OCI-LY7 (cell line): ENCODE measurements at regions not wholly inside any gene's neighbourhood (a gene's known extent, or its start where the extent isn't known, plus 50 kb on each side); places are given as distances from the start of the nearest gene placed in this dataset.

Experiments
- BruUV-seq: library from RNA; stranded (reverse); fragments of 400-500 nt; replicated peaks from 2 replicates; lab custom pipeline; 2021; lab: Mats Ljungman, UMichigan
- CTCF ChIA-PET: fragments of 300-600 bp; sonication (Branson Sonifier 250); formaldehyde crosslinking; loops from one replicate; lab custom pipeline; 2022; ENCODE audit warnings: antibody characterized with exemption; ENCODE audit not compliant: unreplicated experiment; lab: Charles Lee
- POLR2A ChIA-PET: fragments of 300-600 bp; sonication (Branson Sonifier 250); formaldehyde crosslinking; loops from one replicate; lab custom pipeline; 2022; ENCODE audit warnings: antibody characterized with exemption; lab: Charles Lee
- DNase-seq: peaks from one replicate; pipeline ENCODE4 v3.0.0-alpha.2; 2015; ENCODE audit warnings: low spot score
- H2AFZ ChIP-seq: fragments of 200-600 bp; sonication (generic), shearing (Covaris generic); 2 replicates; pipeline ENCODE4 v1.6.1; 2014; ENCODE audit warnings: mild to moderate bottlenecking, antibody characterized with exemption, low read length, moderate library complexity
- H3K27ac ChIP-seq: fragments of 200-600 bp; sonication (generic); 2 replicates; pipeline ENCODE4 v1.5.1; 2014; ENCODE audit warnings: mixed run types, low read depth, mild to moderate bottlenecking, moderate library complexity, low read length, inconsistent platforms; ENCODE audit not compliant: poor library complexity, severe bottlenecking
- H3K36me3 ChIP-seq: fragments of 200-600 bp; sonication (generic); 2 replicates; pipeline ENCODE4 v1.6.1; 2014; ENCODE audit warnings: mild to moderate bottlenecking, antibody characterized with exemption, low read length, moderate library complexity, mixed read lengths; ENCODE audit not compliant: insufficient read depth
- H3K4me1 ChIP-seq: fragments of 200-600 bp; sonication (generic); 2 replicates; pipeline ENCODE4 v1.5.1; 2014; ENCODE audit warnings: mild to moderate bottlenecking, low read length; ENCODE audit not compliant: insufficient read depth, poor library complexity, severe bottlenecking
- H3K4me2 ChIP-seq: fragments of 200-600 bp; sonication (generic); 2 replicates; pipeline ENCODE4 v1.6.1; 2014; ENCODE audit warnings: mild to moderate bottlenecking, low read length
- H3K4me3 ChIP-seq: fragments of 200-600 bp; sonication (generic); 2 replicates; pipeline ENCODE4 v1.5.1; 2014; ENCODE audit warnings: mild to moderate bottlenecking, low read depth, low read length; ENCODE audit not compliant: poor library complexity, severe bottlenecking
- H3K79me2 ChIP-seq: fragments of 200-600 bp; sonication (generic); 2 replicates; pipeline ENCODE4 v1.6.1; 2016; ENCODE audit warnings: low read depth, mild to moderate bottlenecking, low read length, moderate library complexity, mixed read lengths; ENCODE audit not compliant: insufficient read depth
- H3K9me2 ChIP-seq: fragments of 200-600 bp; sonication (generic); 2 replicates; pipeline ENCODE4 v1.6.1; 2016; ENCODE audit warnings: mild to moderate bottlenecking, low read length, mixed read lengths; ENCODE audit not compliant: insufficient read depth
- H3K9me3 ChIP-seq: fragments of 200-600 bp; sonication (generic); 2 replicates; pipeline ENCODE4 v1.6.1; 2014; ENCODE audit warnings: mild to moderate bottlenecking, mixed run types, low read length, mixed read lengths
- H4K20me1 ChIP-seq: fragments of 200-600 bp; sonication (generic); 2 replicates; pipeline ENCODE4 v1.6.1; 2014; ENCODE audit warnings: mild to moderate bottlenecking, antibody characterized with exemption, low read length, moderate library complexity, mixed read lengths; ENCODE audit not compliant: insufficient read depth
- CTCF ChIP-seq: fragments of 200-600 bp; sonication (generic); conservative IDR thresholded peaks from 2 replicates; pipeline ENCODE4 v1.5.1; 2014; ENCODE audit warnings: mild to moderate bottlenecking, antibody characterized with exemption, low read length, moderate library complexity, mixed read lengths
- EZH2phosphoT487 ChIP-seq: fragments of 200-600 bp; sonication (generic); IDR thresholded peaks from 2 replicates; pipeline ENCODE4 v1.6.1; 2018; ENCODE audit warnings: low read depth, borderline replicate concordance, mild to moderate bottlenecking, mixed run types, antibody characterized with exemption, low read length, moderate library complexity, mixed read lengths
- intact Hi-C: fragments of 100-400 bp; cut with micrococcal nuclease; formaldehyde crosslinking; loops from one replicate; pipeline ENCODE4 v1.10.0; 2022; ENCODE audit not compliant: unreplicated experiment

GRCh38 chr12:77167801-77168200 is 102.4 kb upstream of the E2F7 start:
- no TSS peak for BruUV-seq
- no peak overlapping the region for H3K4me2 ChIP-seq
- no peak for DNase-seq
- H3K27ac ChIP-seq: no peak overlapping the region
- H3K9me2 ChIP-seq: no peaks in the 10 kb centered on the region
- TF ChIP-seq EZH2phosphoT487 (no peak), CTCF (no peak)
- intact Hi-C loops: no loop called here
- H3K36me3 ChIP-seq: no peaks in the 10 kb centered on the region
- no peaks in the 10 kb centered on the region for H3K9me3 ChIP-seq
- CTCF ChIA-PET: no interaction called here
- no peak overlapping the region for H2AFZ ChIP-seq
- no peak overlapping the region for H3K4me3 ChIP-seq
- H4K20me1 ChIP-seq: no peaks in the 10 kb centered on the region
- H3K79me2 ChIP-seq: no peaks in the 10 kb centered on the region
- H3K4me1 ChIP-seq: no peaks in the 10 kb centered on the region
- POLR2A ChIA-PET: no interaction called here

- intact Hi-C loops: no loop called here
Measured at GRCh38 chr12:77166696-77167095, 101.3 kb upstream of the E2F7 start.

More at GRCh38 chr12:77166696-77167095, 101.3 kb upstream of the E2F7 start:
- no peak overlapping the region for H2AFZ ChIP-seq
- no peak overlapping the region for H3K4me2 ChIP-seq
- POLR2A ChIA-PET: no interaction called here
- H3K9me3 ChIP-seq: no peaks in the 10 kb centered on the region
- no peak overlapping the region for H3K4me3 ChIP-seq
- no peaks in the 10 kb centered on the region for H3K4me1 ChIP-seq
- H4K20me1 ChIP-seq: no peaks in the 10 kb centered on the region
- no TSS peak for BruUV-seq
- no peak for TF ChIP-seq EZH2phosphoT487
- TF ChIP-seq CTCF: no peak
- CTCF ChIA-PET: no interaction called here
- no peaks in the 10 kb centered on the region for H3K36me3 ChIP-seq
- H3K9me2 ChIP-seq: no peaks in the 10 kb centered on the region
- H3K79me2 ChIP-seq: no peaks in the 10 kb centered on the region
- no peak overlapping the region for H3K27ac ChIP-seq
- no peak for DNase-seq
